ENCODE measurements at regions not wholly inside any gene's neighbourhood (a gene's known extent, or its start where the extent isn't known, plus 50 kb on each side); places are given as distances from the start of the nearest gene placed in this dataset.

- no peak for TF ChIP-seq CTCF (conservative IDR thresholded peaks at IDR 0.05; ENCODE audit: low read depth, low read length)
- no peak for TF ChIP-seq EZH2 (IDR thresholded peaks at IDR 0.05; ENCODE audit: borderline replicate concordance, low read depth, low read length, poor library complexity, severe bottlenecking)
Measured at GRCh38 chr6:91521999-91522398, 935.1 kb upstream of the MAP3K7 start.

Data from A673 (cell line).